ENCODE measurements at regions not wholly inside any gene's neighbourhood (a gene's known extent, or its start where the extent isn't known, plus 50 kb on each side); places are given as distances from the start of the nearest gene placed in this dataset.

- TF ChIP-seq POLR2A (IDR thresholded peaks at IDR 0.05; ENCODE audit: low read length) (no peak), GATA1 (IDR thresholded peaks at IDR 0.05; ENCODE audit: low read depth, low read length) (no peak)
Measured at GRCh38 chr7:149568218-149568617, 70.6 kb upstream of the ZNF746 start.
